Activated CD8-positive, alpha-beta memory T cell treated with anti-CD3 and anti-CD28 coated beads for 36 hours (primary cell): ENCODE measurements at regions not wholly inside any gene's neighbourhood (a gene's known extent, or its start where the extent isn't known, plus 50 kb on each side); places are given as distances from the start of the nearest gene placed in this dataset.

Experiments used
- CTCF ChIA-PET: fragments of 350-600 bp; sonication (Branson Sonifier 250); formaldehyde crosslinking; loops from one replicate; lab custom pipeline; 2021; ENCODE audit warnings: antibody characterized with exemption; lab: Charles Lee
- POLR2A ChIA-PET: fragments of 350-600 bp; sonication (Branson Sonifier 250); formaldehyde crosslinking; loops from one replicate; lab custom pipeline; 2021; ENCODE audit warnings: antibody characterized with exemption; lab: Charles Lee

- ChIA-PET POLR2A (no interaction called here), CTCF (no interaction called here)
Observed at GRCh38 chr16:62638964-62639870, 603.0 kb upstream of the CDH8 start.

GRCh38 chr16:62638324-62638911 lies 602.2 kb upstream of the CDH8 start:
- ChIA-PET CTCF (no interaction called here), POLR2A (no interaction called here)

- CTCF ChIA-PET, result no interaction called here
- POLR2A ChIA-PET, result no interaction called here
Observed at GRCh38 chr16:62625326-62625725, 589.1 kb upstream of the CDH8 start.

- ChIA-PET CTCF (no interaction called here), POLR2A (no interaction called here)
Observed at GRCh38 chr16:62620275-62620674, 584.0 kb upstream of the CDH8 start.

GRCh38 chr16:62615526-62615925 lies 579.3 kb upstream of the CDH8 start:
- ChIA-PET POLR2A (no interaction called here), CTCF (no interaction called here)

GRCh38 chr16:62610291-62610690 lies 574.1 kb upstream of the CDH8 start:
- POLR2A ChIA-PET, result no interaction called here
- CTCF ChIA-PET, result no interaction called here

GRCh38 chr16:62602790-62603189 lies 566.6 kb upstream of the CDH8 start:
- ChIA-PET CTCF (no interaction called here), POLR2A (no interaction called here)

- ChIA-PET CTCF (no interaction called here), POLR2A (no interaction called here)
Observed at GRCh38 chr16:62597875-62598274, 561.6 kb upstream of the CDH8 start.

GRCh38 chr16:62596584-62596983 lies 560.3 kb upstream of the CDH8 start:
- ChIA-PET CTCF (no interaction called here), POLR2A (no interaction called here)

- ChIA-PET POLR2A (no interaction called here), CTCF (no interaction called here)
Observed at GRCh38 chr16:62596125-62596524, 559.9 kb upstream of the CDH8 start.

GRCh38 chr16:62586128-62586862 lies 550.1 kb upstream of the CDH8 start:
- POLR2A ChIA-PET, result no interaction called here
- CTCF ChIA-PET, result no interaction called here

GRCh38 chr16:62585041-62585545 lies 548.9 kb upstream of the CDH8 start:
- ChIA-PET CTCF (no interaction called here), POLR2A (no interaction called here)

- ChIA-PET POLR2A (no interaction called here), CTCF (no interaction called here)
Observed at GRCh38 chr16:62583414-62583813, 547.2 kb upstream of the CDH8 start.

- CTCF ChIA-PET, result no interaction called here
- POLR2A ChIA-PET, result no interaction called here
Observed at GRCh38 chr16:62573466-62573865, 537.2 kb upstream of the CDH8 start.

- POLR2A ChIA-PET, result no interaction called here
- CTCF ChIA-PET, result no interaction called here
Observed at GRCh38 chr16:62568926-62569325, 532.7 kb upstream of the CDH8 start.

- ChIA-PET CTCF (no interaction called here), POLR2A (no interaction called here)
Observed at GRCh38 chr16:62565706-62566105, 529.5 kb upstream of the CDH8 start.

GRCh38 chr16:62564291-62564690 lies 528.1 kb upstream of the CDH8 start:
- POLR2A ChIA-PET, result no interaction called here
- CTCF ChIA-PET, result no interaction called here

GRCh38 chr16:62562121-62562520 lies 525.9 kb upstream of the CDH8 start:
- ChIA-PET POLR2A (no interaction called here), CTCF (no interaction called here)

GRCh38 chr16:62549875-62550274 lies 513.6 kb upstream of the CDH8 start:
- POLR2A ChIA-PET, result no interaction called here
- CTCF ChIA-PET, result no interaction called here

- ChIA-PET CTCF (no interaction called here), POLR2A (no interaction called here)
Observed at GRCh38 chr16:62548095-62548494, 511.9 kb upstream of the CDH8 start.
